ENCODE measurements at regions not wholly inside any gene's neighbourhood (a gene's known extent, or its start where the extent isn't known, plus 50 kb on each side); places are given as distances from the start of the nearest gene placed in this dataset.
"Not testable (repeated sequence)": the region's sequence is repeated elsewhere in the genome, so short reads cannot be mapped to it uniquely, and the experiment has no call there.

- Mint-ChIP-seq H3K27me3 (ENCODE audit: low read depth in 3 of 3) (peaks cover 0 to 2% (median 0%) of the 10 kb centered on the region in 3 donors), H3K4me1 (no peaks in the 10 kb centered on the region), H3K9me3 (peaks cover 0 to 7% (median 2%) of the 10 kb centered on the region in 7 donors), H3K36me3 (no peaks in the 10 kb centered on the region), H3K27ac (no peak overlapping the region), H3K4me3 (no peak overlapping the region)
- no peak for TF ChIP-seq CTCF (IDR thresholded peaks at IDR 0.05)
- no peak overlapping the region for H3K9ac ChIP-seq (ENCODE audit: insufficient read depth, low read length, poor library complexity, severe bottlenecking)
- no peak for DNase-seq
- H2AFZ ChIP-seq (ENCODE audit: insufficient read depth, low read depth, low read length, poor library complexity, severe bottlenecking): no peak overlapping the region
- no peaks in the 10 kb centered on the region for H4K20me1 ChIP-seq (ENCODE audit: insufficient read depth, low read length)
- no peaks in the 10 kb centered on the region for H3K36me3 ChIP-seq (replicated peaks in 1 of 2; ENCODE audit: control insufficient read depth in 1 of 2, insufficient read depth in 2 of 2, low read length in 2 of 2)
- no peaks in the 10 kb centered on the region for H3K79me2 ChIP-seq (ENCODE audit: insufficient read depth, low read length)
- H3K4me3 ChIP-seq (replicated peaks in 1 of 3; ENCODE audit: low read depth in 2 of 3, low read length in 3 of 3): no peak overlapping the region
- no peaks in the 10 kb centered on the region for H3K9me3 ChIP-seq (replicated peaks in 1 of 2; ENCODE audit: control insufficient read depth in 1 of 2, insufficient read depth in 1 of 2, low read length in 2 of 2)
- no peak overlapping the region for H3K4me2 ChIP-seq (replicated peaks; ENCODE audit: extremely low read depth, low read length, poor library complexity, severe bottlenecking)
- no peaks in the 10 kb centered on the region for H3K27me3 ChIP-seq (ENCODE audit: control insufficient read depth in 2 of 2, insufficient read depth in 2 of 2, low read length in 2 of 2)
- 90% methylated on average over 3 of the region's 5 CpGs for WGBS (ENCODE audit: insufficient coverage)
- intact Hi-C loops (cut with micrococcal nuclease): no loop called here
- no peak overlapping the region for H3K27ac ChIP-seq (ENCODE audit: low read depth in 1 of 2, low read length in 2 of 2)
- no peaks in the 10 kb centered on the region for H3K4me1 ChIP-seq (ENCODE audit: control insufficient read depth in 1 of 2, insufficient read depth in 2 of 2, low read length in 2 of 2)
Measured at GRCh38 chr6:81589465-81590313, 162.8 kb downstream of the TENT5A start.

- H3K79me2 ChIP-seq (ENCODE audit: insufficient read depth, low read length); H3K27me3 Mint-ChIP-seq (ENCODE audit: low read depth in 3 of 3); H3K36me3 ChIP-seq (replicated peaks in 1 of 2; ENCODE audit: control insufficient read depth in 1 of 2, insufficient read depth in 2 of 2, low read length in 2 of 2); DNase-seq; H3K27me3 ChIP-seq (ENCODE audit: control insufficient read depth in 2 of 2, insufficient read depth in 2 of 2, low read length in 2 of 2); H3K9ac ChIP-seq (ENCODE audit: insufficient read depth, low read length, poor library complexity, severe bottlenecking); H3K36me3 Mint-ChIP-seq; H3K4me1 Mint-ChIP-seq; H3K4me3 Mint-ChIP-seq; H3K4me3 ChIP-seq (replicated peaks in 1 of 3; ENCODE audit: low read depth in 2 of 3, low read length in 3 of 3); H3K4me1 ChIP-seq (ENCODE audit: control insufficient read depth in 1 of 2, insufficient read depth in 2 of 2, low read length in 2 of 2); intact Hi-C loops (cut with micrococcal nuclease); H4K20me1 ChIP-seq (ENCODE audit: insufficient read depth, low read length); H3K27ac Mint-ChIP-seq; H3K27ac ChIP-seq (ENCODE audit: low read depth in 1 of 2, low read length in 2 of 2); H2AFZ ChIP-seq (ENCODE audit: insufficient read depth, low read depth, low read length, poor library complexity, severe bottlenecking); H3K9me3 ChIP-seq (replicated peaks in 1 of 2; ENCODE audit: control insufficient read depth in 1 of 2, insufficient read depth in 1 of 2, low read length in 2 of 2); H3K4me2 ChIP-seq (replicated peaks; ENCODE audit: extremely low read depth, low read length, poor library complexity, severe bottlenecking): not testable (repeated sequence)
- WGBS (ENCODE audit: insufficient coverage): no CpG with 5 or more reads among the region's 1 CpG
- peaks cover 0 to 10% (median 5%) of the 10 kb centered on the region in 7 donors for H3K9me3 Mint-ChIP-seq
Measured at GRCh38 chr6:81585686-81586085, 166.8 kb downstream of the TENT5A start.

DNA sequence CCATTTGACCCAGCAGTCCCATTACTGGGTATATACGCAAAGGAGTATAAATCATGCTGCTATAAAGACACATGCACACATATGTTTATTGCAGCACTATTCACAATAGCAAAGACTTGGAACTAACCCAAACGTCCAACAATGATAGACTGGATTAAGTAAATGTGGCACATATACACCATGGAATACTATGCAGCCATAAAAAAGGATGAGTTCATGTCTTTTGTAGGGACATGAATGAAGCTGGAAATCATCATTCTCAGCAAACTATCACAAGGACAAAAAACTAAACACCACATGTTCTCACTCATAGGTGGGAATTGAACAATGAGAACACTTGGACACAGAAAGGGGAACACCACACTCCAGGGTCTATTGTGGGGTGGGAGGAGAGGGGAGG, 168.3 kb downstream of the TENT5A start:
- H4K20me1 ChIP-seq (ENCODE audit: insufficient read depth, low read length); H3K9me3 ChIP-seq (replicated peaks in 1 of 2; ENCODE audit: control insufficient read depth in 1 of 2, insufficient read depth in 1 of 2, low read length in 2 of 2); H3K4me1 ChIP-seq (ENCODE audit: control insufficient read depth in 1 of 2, insufficient read depth in 2 of 2, low read length in 2 of 2); H3K4me3 ChIP-seq (replicated peaks in 1 of 3; ENCODE audit: low read depth in 2 of 3, low read length in 3 of 3); H2AFZ ChIP-seq (ENCODE audit: insufficient read depth, low read depth, low read length, poor library complexity, severe bottlenecking); H3K9ac ChIP-seq (ENCODE audit: insufficient read depth, low read length, poor library complexity, severe bottlenecking); H3K27ac ChIP-seq (ENCODE audit: low read depth in 1 of 2, low read length in 2 of 2); H3K79me2 ChIP-seq (ENCODE audit: insufficient read depth, low read length); H3K27ac Mint-ChIP-seq; DNase-seq; H3K4me1 Mint-ChIP-seq; H3K36me3 Mint-ChIP-seq; intact Hi-C loops (cut with micrococcal nuclease); H3K36me3 ChIP-seq (replicated peaks in 1 of 2; ENCODE audit: control insufficient read depth in 1 of 2, insufficient read depth in 2 of 2, low read length in 2 of 2); H3K27me3 Mint-ChIP-seq (ENCODE audit: low read depth in 3 of 3); H3K4me2 ChIP-seq (replicated peaks; ENCODE audit: extremely low read depth, low read length, poor library complexity, severe bottlenecking); H3K27me3 ChIP-seq (ENCODE audit: control insufficient read depth in 2 of 2, insufficient read depth in 2 of 2, low read length in 2 of 2); H3K4me3 Mint-ChIP-seq: not testable (repeated sequence)
- H3K9me3 Mint-ChIP-seq: peaks cover 0 to 12% (median 9%) of the 10 kb centered on the region in 7 donors
- no CpG with 5 or more reads among the region's 2 CpGs for WGBS (ENCODE audit: insufficient coverage)

All from CD14-positive monocyte (primary cell).